ENCODE measurements at regions not wholly inside any gene's neighbourhood (a gene's known extent, or its start where the extent isn't known, plus 50 kb on each side); places are given as distances from the start of the nearest gene placed in this dataset.

GRCh38 chr2:167480986-167481309, 592.7 kb downstream of the XIRP2 start:
- no peak overlapping the region for H3K4me3 ChIP-seq (ENCODE audit: low read depth, low read length)
- in situ Hi-C loops (cut with HindIII; ENCODE audit: low pct_ligation_motif_present, low sequenced_read_pairs), result no loop called here
- no peaks in the 10 kb centered on the region for H3K27me3 ChIP-seq (replicated peaks)
- H3K27ac ChIP-seq, result no peak overlapping the region
- DNase-seq, result no peak
- H3K36me3 ChIP-seq (replicated peaks), result no peaks in the 10 kb centered on the region
- no peak for TF ChIP-seq CTCF (IDR thresholded peaks at IDR 0.05; ENCODE audit: low read depth, low read length, missing control alignments)

- Histone ChIP-seq H3K27ac (no peak overlapping the region), H3K36me3 (replicated peaks) (no peaks in the 10 kb centered on the region), H3K27me3 (replicated peaks) (no peaks in the 10 kb centered on the region), H3K4me3 (ENCODE audit: low read depth, low read length) (no peak overlapping the region)
- TF ChIP-seq CTCF (IDR thresholded peaks at IDR 0.05; ENCODE audit: low read depth, low read length, missing control alignments), result no peak
- in situ Hi-C loops (cut with HindIII; ENCODE audit: low pct_ligation_motif_present, low sequenced_read_pairs), result no loop called here
- no peak for DNase-seq
These were observed 592.1 kb downstream of the XIRP2 start for GRCh38 chr2:167480232-167480985.

GRCh38 chr2:167478196-167478595, 589.9 kb downstream of the XIRP2 start:
- Histone ChIP-seq H3K27me3 (replicated peaks) (no peaks in the 10 kb centered on the region), H3K4me3 (ENCODE audit: low read depth, low read length) (no peak overlapping the region), H3K27ac (no peak overlapping the region), H3K36me3 (replicated peaks) (no peaks in the 10 kb centered on the region)
- TF ChIP-seq CTCF (IDR thresholded peaks at IDR 0.05; ENCODE audit: low read depth, low read length, missing control alignments), result no peak
- in situ Hi-C loops (cut with HindIII; ENCODE audit: low pct_ligation_motif_present, low sequenced_read_pairs), result no loop called here
- DNase-seq, result no peak

GRCh38 chr2:167475791-167476190, 587.5 kb downstream of the XIRP2 start:
- H3K36me3 ChIP-seq (replicated peaks), result no peaks in the 10 kb centered on the region
- in situ Hi-C loops (cut with HindIII; ENCODE audit: low pct_ligation_motif_present, low sequenced_read_pairs), result no loop called here
- H3K4me3 ChIP-seq (ENCODE audit: low read depth, low read length), result no peak overlapping the region
- no peaks in the 10 kb centered on the region for H3K27me3 ChIP-seq (replicated peaks)
- no peak overlapping the region for H3K27ac ChIP-seq
- TF ChIP-seq CTCF (IDR thresholded peaks at IDR 0.05; ENCODE audit: low read depth, low read length, missing control alignments), result no peak
- DNase-seq, result no peak

- Histone ChIP-seq H3K36me3 (replicated peaks) (no peaks in the 10 kb centered on the region), H3K27ac (no peak overlapping the region), H3K27me3 (replicated peaks) (no peaks in the 10 kb centered on the region), H3K4me3 (ENCODE audit: low read depth, low read length) (no peak overlapping the region)
- no peak for TF ChIP-seq CTCF (IDR thresholded peaks at IDR 0.05; ENCODE audit: low read depth, low read length, missing control alignments)
- no peak for DNase-seq
- in situ Hi-C loops (cut with HindIII; ENCODE audit: low pct_ligation_motif_present, low sequenced_read_pairs), result no loop called here
These were observed 583.5 kb downstream of the XIRP2 start for GRCh38 chr2:167471734-167472133.

GRCh38 chr2:167471332-167471731, 583.1 kb downstream of the XIRP2 start:
- TF ChIP-seq CTCF (IDR thresholded peaks at IDR 0.05; ENCODE audit: low read depth, low read length, missing control alignments), result no peak
- no peak overlapping the region for H3K27ac ChIP-seq
- no peaks in the 10 kb centered on the region for H3K36me3 ChIP-seq (replicated peaks)
- no peak overlapping the region for H3K4me3 ChIP-seq (ENCODE audit: low read depth, low read length)
- DNase-seq, result no peak
- no peaks in the 10 kb centered on the region for H3K27me3 ChIP-seq (replicated peaks)
- in situ Hi-C loops (cut with HindIII; ENCODE audit: low pct_ligation_motif_present, low sequenced_read_pairs), result no loop called here
